Activated T-cell treated with anti-CD3 and anti-CD28 coated beads for 48 hours (primary cell): ENCODE measurements at regions not wholly inside any gene's neighbourhood (a gene's known extent, or its start where the extent isn't known, plus 50 kb on each side); places are given as distances from the start of the nearest gene placed in this dataset.

ENCODE experiments used
- DNase-seq: peaks from one replicate; pipeline ENCODE4 v3.0.0-alpha.2; 2020; ENCODE audit warnings: low read depth

- no peak for DNase-seq
Observed at GRCh38 chr18:46321955-46322354, 217.8 kb downstream of the HAUS1 start.

- DNase-seq, result no peak
Observed at GRCh38 chr18:46322411-46322891, 218.3 kb downstream of the HAUS1 start.

GRCh38 chr18:46322941-46323340 is 218.8 kb downstream of the HAUS1 start:
- no peak for DNase-seq

GRCh38 chr18:46324087-46324955 is 220.1 kb downstream of the HAUS1 start:
- no peak for DNase-seq

- no peak for DNase-seq
Observed at GRCh38 chr18:46325895-46326294, 221.7 kb downstream of the HAUS1 start.

- DNase-seq, result no peak
Observed at GRCh38 chr18:46329736-46330246, 225.6 kb downstream of the HAUS1 start.

- DNase-seq, result no peak
Observed at GRCh38 chr18:46331316-46331715, 227.1 kb downstream of the HAUS1 start.

- no peak for DNase-seq
Observed at GRCh38 chr18:46332286-46332801, 228.2 kb downstream of the HAUS1 start.

GRCh38 chr18:46332921-46333341 is 228.7 kb downstream of the HAUS1 start:
- DNase-seq, result no peak

GRCh38 chr18:46333431-46334135 is 229.4 kb downstream of the HAUS1 start:
- DNase-seq, result peak; percentile 36

- no peak for DNase-seq
Observed at GRCh38 chr18:46334868-46335281, 230.7 kb downstream of the HAUS1 start.

- DNase-seq, result no peak
Observed at GRCh38 chr18:46335534-46336101, 231.4 kb downstream of the HAUS1 start.

GRCh38 chr18:46336278-46337111 is 232.3 kb downstream of the HAUS1 start:
- no peak for DNase-seq

GRCh38 chr18:46337271-46337670 is 233.1 kb downstream of the HAUS1 start:
- DNase-seq, result no peak

GRCh38 chr18:46338205-46338604 is 234.0 kb downstream of the HAUS1 start:
- no peak for DNase-seq

- no peak for DNase-seq
Observed at GRCh38 chr18:46338766-46339165, 234.6 kb downstream of the HAUS1 start.

GRCh38 chr18:46340716-46341115 is 236.5 kb downstream of the HAUS1 start:
- no peak for DNase-seq

GRCh38 chr18:46341986-46342525 is 237.9 kb downstream of the HAUS1 start:
- no peak for DNase-seq

- no peak for DNase-seq
Observed at GRCh38 chr18:46343456-46343855, 239.3 kb downstream of the HAUS1 start.

- DNase-seq, result peak; percentile 31
Observed at GRCh38 chr18:46343931-46344372, 239.8 kb downstream of the HAUS1 start.
